GM18907 (cell line): ENCODE measurements at regions not wholly inside any gene's neighbourhood (a gene's known extent, or its start where the extent isn't known, plus 50 kb on each side); places are given as distances from the start of the nearest gene placed in this dataset.
A peak's percentile ranks its signal among the peaks of the same experiment; 100 is the strongest.

Source experiments
- ATAC-seq: cut with Tn5 transposase; IDR thresholded peaks from one replicate; pipeline ENCODE4 v1.9.1; 2021; ENCODE audit warnings: mild to moderate bottlenecking, moderate library complexity; ENCODE audit not compliant: unreplicated experiment

DNA sequence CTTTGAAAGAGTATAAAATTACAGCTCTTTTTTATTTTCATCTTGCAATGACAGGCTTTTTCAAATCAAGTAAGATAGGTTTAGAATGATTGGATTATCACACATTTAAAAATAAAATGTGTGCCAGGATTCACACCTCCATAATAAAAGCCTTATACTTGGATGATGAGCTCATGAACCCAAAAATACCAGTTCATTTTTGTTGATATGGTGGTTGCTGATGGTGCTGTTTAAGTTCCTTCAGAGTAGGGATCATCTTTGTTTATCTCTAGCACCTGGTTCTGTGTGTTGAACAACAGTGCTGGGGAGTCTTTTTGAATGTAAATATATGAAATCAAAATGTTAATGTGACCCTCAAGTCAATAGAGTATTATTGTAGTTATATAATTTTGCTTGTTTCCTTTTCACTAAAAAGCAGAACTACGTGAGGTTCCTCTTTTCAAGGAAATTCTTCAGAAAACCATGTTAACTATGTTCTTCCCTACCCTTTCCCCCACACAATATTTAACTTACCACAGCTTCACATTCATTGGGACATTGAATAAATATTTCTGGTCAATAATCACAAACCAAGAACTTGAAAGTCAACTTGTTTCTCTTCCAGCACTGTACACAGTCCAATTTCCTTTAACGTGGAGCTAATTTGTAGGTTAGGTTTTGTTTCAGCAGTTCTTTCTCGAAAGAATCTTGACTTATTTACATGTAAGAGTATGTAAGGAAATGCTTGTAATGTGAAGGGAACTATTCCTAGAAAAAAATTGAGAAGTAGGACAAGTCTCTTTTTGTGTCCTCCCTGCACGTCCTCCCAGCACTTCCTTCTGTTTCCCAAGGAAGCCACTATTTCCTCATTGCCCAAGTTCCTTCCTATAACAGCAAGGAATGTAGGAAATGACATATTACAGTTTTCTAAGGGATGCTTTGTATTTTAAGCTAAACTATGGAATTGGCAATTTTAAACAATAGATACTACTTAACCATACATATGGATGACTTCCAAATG is 945.9 kb upstream of the CITED2 start:
- ATAC-seq: peak; percentile 32

DNA sequence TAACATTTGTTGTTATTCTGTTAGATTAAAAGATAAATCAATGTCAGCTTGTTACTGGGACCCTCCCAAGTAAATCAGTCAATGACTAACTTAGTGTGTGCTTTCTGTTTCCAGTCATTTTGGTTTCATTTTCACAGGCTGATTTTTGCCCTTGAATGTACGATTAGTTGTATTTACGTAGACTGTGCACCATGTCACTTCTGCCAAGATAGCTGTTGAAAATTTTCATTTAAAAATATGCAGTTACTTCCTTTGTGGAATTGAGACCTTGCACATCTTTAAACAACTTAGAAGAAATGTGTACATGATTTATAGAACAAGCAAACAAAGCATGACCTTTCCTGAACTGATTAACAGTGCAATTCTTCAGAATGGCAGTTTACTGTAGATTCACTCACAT is 944.8 kb upstream of the CITED2 start:
- ATAC-seq: peak; percentile 95

DNA sequence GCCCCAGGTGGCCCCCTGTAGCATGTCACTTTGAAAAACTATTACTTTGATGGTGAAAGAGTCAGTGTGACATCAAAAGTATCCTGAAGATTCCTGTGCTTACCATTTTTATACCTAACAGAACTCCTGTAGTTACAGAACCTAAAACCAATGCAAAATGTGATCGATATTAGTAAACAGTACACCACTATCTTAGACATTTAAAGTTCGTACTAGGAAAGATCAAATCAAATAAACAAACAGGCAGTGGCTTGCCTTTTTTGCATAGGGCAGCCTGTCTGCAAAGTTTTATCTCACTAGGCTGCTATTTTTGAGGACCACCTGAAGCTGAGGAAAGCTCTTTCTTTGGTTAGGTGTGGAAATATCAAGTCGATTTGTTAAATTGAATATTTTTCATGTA is 944.0 kb upstream of the CITED2 start:
- ATAC-seq: no peak

DNA sequence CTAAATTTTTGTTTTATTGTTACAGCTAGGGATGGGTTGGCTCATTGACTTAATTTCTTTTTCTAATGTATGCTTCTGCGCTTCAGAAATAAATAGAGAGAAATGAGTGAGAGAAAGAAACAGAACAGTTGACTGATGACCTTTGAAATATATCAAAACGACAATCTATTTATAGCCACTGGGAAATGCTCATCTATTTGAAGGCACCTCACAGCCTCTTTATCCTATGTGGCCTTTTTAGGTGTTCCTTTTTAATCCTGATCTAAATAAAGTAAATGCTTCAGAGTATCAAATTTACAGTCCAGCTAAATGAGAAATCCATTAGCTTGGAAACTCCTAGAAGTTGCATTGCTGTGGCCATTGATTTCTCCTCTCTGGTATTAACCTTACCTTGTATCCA is 943.5 kb upstream of the CITED2 start:
- no peak for ATAC-seq

DNA sequence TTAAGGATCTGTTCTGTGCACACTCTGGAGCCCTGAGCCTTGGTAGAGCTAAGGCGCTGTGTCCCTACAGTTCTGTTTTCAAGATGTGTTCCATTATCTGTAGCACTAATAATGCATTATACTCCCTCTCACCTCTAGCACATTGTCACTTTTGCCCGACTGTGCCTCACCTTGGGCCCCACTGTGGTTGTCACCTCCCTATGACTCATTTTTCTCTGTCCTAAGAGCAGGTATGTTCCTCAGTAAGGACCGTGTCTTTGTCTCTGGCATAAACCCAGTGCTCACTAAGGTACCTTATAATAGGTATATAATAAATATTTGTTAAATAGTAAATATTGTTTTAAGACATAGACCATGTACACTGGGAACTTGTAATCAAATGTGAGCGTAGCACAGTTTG is 942.5 kb upstream of the CITED2 start:
- ATAC-seq: no peak

DNA sequence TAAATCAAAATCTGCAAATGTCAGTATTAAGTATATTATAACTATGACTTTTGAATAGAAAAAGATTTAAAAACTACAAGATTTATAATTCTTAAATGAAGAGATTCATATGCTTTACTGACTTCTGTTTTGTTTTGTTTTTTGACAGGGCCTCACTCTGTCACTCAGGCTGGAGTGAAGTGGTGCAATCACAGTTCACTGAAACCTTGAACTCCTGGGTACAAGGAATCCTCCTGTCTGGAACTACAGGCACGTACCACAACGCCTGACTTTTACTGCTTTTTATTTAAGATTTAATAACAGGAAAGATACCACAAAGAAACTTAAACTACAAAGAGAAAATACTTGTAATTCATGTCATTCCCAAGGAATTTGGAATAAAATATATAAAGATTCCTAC is 940.2 kb upstream of the CITED2 start:
- no peak for ATAC-seq

DNA sequence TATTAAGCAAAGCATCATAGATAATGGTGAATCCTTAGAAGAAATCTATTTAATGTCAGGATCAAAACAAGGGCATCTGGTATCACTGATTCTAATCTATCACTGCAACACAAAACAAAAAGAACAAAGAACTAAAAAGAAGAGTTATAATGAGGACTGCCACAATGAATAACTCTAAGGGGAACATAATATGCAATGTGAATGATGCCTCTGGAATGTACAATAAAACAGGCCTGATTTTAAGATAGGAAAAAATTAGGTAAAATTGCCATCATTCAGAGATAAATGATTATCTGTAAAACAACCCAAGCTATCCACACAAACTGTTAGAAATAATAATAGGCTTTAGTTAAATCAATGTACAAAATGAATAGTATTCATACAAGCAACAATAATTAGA is 936.7 kb upstream of the CITED2 start:
- no peak for ATAC-seq

DNA sequence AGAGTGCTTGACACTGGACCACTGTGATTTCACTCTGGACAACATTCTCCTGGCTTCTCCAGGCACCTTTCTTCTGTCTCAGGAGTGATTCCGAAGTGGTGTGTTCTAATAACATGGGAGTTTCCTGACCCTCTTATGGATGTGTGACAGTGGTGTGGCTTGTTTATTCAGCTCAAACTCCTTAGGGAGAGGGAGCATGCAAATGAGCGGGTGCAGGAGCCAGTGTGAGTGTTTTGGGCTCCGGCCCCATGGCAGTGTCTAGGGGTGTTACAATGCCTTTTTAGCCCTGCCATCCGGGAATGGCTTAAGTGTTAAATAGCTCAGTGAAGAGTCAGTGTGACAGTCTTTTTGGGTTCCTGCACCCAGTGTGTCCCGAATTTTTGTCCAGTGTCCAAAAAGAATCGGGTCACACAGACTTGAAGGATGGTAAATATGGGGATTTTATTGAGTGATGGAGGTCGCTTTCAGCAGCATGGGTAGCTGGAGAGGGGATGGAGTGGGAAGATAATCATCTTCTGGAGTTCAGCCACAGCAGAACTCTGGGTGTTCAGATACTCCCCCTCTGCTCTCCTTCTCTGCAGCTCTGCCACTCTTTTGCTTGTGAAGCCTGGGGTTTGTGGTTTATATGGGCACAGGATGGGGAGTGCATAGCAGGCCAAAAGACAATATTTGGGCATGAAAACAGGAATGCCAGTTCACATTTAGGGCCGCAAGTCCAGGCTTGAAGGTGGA is 928.9 kb upstream of the CITED2 start:
- no peak for ATAC-seq

DNA sequence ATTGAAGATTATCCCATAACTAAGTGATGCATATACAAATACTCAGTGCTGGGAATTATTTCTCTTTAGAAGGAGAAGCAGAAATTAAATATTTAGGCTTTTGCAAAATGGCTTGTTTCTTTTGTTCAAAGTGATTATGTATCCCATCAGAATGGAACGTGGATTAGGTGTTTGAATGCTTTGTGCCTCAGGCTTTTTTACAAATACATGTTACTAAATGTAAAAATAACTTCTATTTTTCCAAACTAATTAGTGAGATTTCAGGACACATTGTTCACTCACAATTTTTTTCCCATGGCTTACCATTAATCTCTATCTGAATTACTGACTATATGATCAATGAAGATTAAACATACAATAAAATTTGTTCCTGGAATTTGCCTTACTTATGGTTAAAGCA is 925.9 kb upstream of the CITED2 start:
- ATAC-seq: no peak

DNA sequence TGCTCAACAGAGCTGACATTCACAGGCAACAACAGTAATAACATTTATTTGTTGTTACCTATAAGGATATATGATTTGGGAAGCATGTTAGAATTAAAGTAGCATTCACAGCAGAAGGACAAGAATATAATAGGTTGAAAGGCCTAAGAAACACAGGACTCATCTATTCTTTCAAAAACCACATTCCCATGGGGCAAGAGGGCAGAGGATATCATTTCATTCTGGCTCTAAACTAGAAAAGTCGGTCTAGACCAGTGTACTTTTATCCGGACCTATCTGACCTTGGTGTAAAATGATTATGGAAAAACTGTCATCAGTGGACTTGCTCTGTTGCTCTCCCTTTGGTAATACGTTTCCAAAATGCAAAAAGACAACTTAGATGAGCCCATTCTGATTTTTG is 914.7 kb upstream of the CITED2 start:
- no peak for ATAC-seq

DNA sequence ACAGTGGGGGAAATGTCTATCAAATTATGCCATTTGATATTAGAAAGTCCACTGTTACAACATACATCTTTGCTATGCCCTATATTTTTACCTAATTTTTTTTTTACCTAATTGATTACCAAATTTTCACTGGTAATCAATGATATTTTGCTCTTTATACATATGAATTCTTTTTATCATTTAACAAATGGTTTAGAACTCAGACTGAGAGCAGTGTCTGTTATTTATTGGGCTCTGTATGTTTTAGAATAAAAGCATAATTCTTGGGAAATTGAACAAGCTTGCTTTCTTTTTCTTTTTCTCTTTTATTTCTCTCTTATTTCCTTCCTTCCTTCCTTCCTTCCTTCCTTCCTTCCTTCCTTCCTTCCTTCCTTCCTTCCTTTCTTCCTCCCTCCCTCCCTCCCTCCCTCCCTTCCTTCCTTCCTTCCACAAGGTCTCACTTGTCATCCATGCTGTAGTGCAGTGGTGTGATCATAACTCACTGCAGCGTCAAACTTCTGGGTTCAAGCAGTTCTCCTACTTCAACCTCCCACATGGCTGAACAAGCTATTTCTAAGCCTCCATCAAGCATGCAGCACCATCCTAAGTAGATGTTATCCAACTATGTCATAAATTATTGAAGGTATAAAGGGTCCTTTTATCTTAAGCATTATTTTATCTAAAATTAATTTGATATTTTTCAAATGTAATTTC is 911.7 kb upstream of the CITED2 start:
- ATAC-seq: no peak

DNA sequence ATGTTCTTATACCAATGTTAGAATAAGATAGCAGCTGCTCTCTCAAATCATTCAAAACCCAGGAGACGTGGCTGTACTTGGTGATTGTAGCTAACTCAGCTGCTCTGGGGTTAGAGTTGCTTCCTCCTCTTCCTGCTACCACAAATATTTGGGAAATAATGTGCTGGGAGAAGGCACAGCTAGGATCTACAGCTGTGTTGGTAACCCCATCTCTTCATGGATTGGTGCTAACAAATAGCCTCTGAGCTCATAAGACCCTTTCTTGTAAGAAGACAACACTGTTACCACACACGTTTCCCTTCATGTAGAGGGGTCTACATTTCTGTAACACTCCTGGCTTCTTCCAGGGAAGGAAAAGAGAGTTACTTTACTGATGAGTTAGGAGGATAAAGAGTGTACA is 911.0 kb upstream of the CITED2 start:
- ATAC-seq: no peak

DNA sequence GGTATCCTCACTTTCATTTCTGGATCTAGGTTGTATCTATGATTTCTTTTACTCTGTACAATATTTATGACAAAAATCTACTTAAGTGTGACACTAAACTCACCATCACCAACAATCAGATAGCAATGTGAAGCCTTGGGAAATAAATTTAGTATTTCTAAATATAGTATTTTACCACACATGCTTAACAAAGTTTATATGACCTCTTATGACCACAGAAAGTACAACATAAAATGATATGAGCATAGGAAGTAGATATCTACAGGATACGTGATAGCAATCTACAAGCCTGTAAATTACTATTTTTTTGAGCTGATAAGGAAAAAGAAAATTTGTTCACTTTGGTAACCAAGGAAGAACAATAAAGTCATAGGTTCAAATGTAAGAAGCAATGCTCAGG is 910.4 kb upstream of the CITED2 start:
- no peak for ATAC-seq

DNA sequence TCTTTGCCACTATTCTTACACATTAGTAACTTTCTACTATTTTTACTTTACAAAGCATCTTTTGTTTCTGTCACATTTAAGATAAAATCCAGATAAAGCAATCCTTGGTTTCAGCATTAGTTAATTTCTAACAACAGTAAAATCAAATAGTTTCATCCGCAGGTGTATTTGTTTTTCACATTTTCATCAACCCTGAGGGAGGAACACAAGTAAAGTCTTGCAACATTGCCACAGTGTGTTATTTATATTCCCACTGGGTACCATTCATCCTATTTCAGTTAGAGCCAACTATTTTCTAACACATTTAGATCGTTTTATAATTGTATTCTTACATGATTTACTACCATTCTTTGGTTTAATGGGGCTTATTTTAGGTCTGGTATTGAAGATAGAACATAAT is 908.7 kb upstream of the CITED2 start:
- ATAC-seq: no peak

DNA sequence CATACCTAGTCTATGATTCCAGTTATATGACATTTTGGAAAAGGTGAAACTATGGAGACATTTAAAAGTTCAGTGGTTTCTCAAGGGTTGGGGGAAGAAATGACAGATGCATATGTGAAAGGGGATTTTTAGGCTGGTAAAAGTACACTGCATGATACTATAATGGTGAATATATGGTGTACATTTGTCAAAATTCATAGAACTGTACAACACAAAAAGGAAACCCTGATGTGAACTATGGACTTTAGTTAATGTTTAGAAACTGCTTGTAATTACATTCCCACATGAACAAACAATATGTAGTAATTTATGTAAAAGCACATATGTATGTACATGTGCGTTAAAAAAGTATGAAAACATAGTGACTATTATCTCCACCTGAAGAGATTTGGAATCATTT is 907.3 kb upstream of the CITED2 start:
- no peak for ATAC-seq

DNA sequence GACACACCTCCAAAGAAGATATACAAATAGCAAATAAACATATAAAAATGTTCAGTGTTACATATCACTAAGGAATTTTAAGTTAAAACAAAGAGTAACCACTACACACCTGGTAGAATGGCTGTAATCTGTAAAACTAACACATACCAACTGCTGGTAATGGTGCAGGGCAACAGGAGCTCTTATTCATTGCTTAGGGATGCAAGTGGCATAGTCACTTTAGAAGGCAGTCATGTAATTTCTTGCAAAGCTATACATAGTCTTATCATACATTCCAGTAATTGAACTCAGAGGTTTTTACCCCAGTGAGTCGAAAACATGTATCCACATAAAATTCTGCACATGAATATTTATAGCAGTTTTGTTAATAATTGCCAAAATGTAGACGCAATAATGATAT is 906.8 kb upstream of the CITED2 start:
- no peak for ATAC-seq

DNA sequence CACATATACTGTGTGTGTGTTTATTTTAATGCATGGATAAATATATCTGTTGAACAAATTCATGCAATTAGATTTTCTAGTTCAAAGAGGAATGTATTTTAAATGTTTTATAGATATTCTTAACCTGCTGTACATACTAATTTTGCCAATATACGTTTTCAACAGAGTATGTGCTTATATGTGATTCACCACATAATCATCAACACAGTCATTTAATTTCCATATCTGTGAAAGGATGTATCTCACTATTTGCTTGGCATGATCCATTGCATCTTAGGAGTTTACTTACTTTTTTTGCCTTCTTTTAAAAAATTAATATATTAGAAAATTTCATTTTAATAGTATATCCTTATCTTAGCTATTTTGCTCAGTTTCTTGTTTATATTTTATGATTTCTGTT is 902.3 kb upstream of the CITED2 start:
- no peak for ATAC-seq

DNA sequence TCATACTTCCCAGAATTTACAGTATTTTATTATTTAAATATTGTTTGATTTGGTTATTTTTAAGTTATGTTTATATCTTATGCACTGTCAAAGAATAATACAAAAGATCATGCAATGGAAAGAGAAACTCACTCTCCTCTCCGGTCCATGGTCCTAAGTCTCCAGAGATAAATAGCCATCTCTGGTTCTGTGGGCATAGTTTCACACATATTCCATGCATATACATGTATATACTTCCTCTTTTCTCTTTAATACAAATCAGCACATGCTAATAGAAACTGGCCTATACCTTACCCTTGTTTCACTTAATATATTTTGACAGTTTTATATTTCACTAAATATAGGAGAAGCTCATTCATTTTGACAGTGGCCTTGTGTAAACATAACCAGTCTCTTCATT is 901.7 kb upstream of the CITED2 start:
- ATAC-seq: no peak

DNA sequence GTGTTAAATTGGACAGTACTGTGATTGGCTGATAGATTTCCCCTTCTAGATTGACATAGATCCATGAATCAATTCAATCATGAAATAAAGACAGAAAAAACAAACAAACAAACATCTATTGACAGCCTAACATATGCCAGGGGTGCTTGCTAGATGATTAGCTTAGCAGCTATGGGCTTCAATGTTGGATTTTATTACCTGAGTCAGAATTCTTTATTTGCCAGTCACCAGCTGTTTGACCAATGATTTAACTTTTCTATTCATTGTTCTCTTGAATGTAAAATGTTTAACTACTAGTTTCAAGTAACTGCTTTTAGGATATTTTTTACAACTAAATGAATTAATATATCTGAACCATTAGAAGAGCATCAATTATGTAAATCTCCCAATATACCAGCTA is 901.3 kb upstream of the CITED2 start:
- no peak for ATAC-seq

DNA sequence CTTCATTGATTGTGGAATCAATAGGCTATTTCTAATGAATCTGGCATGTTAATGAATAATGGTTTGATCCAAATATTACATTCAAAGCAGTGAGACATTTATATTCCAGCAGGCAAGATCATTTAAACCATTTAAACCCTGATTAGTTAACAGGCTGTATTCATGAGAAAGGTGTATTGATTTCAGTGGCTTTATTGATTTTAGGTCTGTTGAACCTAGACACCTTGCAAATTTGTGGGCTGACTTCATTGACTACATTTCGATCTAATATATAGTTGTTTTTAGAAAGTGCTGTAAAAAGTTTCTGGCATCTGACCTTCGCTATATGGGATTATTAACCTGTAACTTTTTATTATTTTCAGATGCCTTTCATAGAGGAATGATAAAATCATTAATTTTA is 900.1 kb upstream of the CITED2 start:
- no peak for ATAC-seq

DNA sequence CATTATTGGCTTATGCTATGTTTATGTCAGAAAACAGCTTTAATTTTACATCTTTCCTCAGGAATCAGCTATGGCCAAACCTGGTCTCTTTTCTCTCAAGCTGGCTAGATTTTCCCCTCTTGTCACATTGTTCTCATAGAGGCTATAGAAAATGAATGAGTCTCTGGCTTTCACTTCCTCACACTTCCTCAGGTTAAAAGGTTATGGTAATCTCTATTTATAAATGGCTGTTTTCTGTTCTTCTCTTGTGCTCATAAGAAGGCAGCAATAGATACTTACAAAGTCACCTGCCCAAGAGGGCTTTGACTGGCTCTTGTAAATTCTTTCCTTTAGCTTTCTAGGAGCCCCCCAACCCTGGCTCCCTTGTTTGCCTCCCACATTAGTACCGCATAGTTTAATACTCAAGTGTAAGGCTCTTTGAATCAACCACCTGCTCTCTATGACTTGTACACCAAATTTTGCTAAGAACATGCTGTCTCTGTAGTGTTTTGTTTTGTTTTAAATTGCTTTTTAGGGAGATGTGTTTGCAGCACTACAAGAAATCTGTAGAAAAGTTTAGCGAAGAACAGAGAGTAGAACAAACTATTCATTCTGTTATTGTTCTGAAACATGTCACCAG is 897.4 kb upstream of the CITED2 start:
- ATAC-seq: peak; percentile 99
